GF-D8 (cell line): ENCODE measurements at regions not wholly inside any gene's neighbourhood (a gene's known extent, or its start where the extent isn't known, plus 50 kb on each side); places are given as distances from the start of the nearest gene placed in this dataset.
"Not testable (repeated sequence)": the region's sequence is repeated elsewhere in the genome, so short reads cannot be mapped to it uniquely, and the experiment has no call there.

Experiments
- DNase-seq: peaks from one replicate; lab custom pipeline; 2025; lab: John Stamatoyannopoulos, UW

DNA sequence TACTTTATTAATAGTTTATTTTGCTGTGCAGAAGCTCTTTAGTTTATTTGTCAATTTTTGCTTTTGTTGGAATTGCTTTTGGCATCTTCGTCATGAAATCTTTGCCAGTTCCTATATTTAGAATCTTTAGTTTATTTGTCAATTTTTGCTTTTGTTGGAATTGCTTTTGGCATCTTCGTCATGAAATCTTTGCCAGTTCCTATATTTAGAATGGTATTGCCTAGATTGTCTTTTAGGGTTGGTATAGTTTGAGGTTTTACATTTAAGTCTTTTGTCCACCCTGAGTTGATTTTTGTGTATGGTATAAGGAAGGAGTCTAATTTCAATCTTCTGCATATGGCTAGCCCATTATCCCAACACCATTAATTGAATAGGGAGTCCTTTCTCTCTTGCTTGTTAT, 93.9 kb upstream of the TCF21 start:
- not testable (repeated sequence) for DNase-seq

GRCh38 chr6:133796235-133796634, 92.7 kb upstream of the TCF21 start:
- DNase-seq: no peak

- DNase-seq: no peak
Measured at GRCh38 chr6:133799043-133799442, 89.9 kb upstream of the TCF21 start.

- DNase-seq: no peak
Measured at GRCh38 chr6:133802861-133803260, 86.1 kb upstream of the TCF21 start.

GRCh38 chr6:133804265-133804664, 84.6 kb upstream of the TCF21 start:
- DNase-seq: peak; percentile 15

GRCh38 chr6:133805876-133806275, 83.0 kb upstream of the TCF21 start:
- DNase-seq: no peak

DNA sequence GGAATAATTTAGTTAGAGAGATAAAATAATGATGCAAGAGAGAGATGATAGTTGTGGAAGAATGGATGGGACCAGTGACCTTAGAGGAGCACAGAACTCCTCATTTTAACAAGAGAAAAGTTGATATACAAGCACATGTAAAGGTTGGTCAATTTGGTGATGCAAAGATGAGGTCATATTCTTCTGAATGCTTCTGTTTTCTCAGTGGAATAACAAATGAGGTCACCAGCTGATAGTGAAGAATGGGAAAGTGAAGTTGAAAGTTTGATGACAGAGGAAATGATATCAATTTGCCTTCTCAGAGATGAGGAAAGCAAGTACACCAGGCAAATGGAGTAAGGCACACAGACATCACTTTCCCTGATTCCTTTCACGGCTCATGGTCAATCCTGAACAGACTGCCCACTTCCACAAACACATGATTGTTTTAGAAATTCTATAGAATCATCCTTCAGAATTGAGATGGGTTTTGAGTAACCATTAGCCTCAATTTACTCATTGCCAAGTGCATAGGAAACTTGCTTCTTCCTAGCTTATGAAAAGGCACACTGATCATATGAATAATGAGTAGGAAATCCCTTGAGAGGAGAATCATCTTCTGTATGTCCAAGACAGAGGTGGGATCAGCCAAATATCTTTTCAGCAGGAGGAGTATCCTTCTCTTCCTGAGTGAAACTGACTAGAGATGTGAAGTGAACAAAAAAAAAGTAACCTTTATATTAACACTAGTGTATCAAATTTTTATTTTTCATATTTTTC, 82.4 kb upstream of the TCF21 start:
- no peak for DNase-seq

DNA sequence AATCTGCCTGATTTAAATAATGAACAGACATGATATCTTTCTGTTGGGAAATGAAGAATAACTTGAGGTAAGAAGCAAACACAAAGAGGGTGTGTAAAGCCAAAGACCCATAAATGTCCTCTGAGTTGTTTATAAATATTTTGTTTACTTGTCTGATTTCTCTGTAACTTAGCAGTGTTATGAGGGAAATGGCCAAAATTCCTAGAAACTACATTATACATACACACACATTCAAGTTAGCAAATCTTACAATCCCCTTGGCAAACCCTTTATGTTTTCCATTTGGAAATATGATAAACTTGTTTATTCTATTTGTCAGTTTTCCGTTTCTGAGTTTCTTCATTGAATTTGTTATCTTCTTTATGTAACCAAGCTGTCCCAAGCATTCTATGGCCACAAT, 81.4 kb upstream of the TCF21 start:
- DNase-seq: no peak

DNA sequence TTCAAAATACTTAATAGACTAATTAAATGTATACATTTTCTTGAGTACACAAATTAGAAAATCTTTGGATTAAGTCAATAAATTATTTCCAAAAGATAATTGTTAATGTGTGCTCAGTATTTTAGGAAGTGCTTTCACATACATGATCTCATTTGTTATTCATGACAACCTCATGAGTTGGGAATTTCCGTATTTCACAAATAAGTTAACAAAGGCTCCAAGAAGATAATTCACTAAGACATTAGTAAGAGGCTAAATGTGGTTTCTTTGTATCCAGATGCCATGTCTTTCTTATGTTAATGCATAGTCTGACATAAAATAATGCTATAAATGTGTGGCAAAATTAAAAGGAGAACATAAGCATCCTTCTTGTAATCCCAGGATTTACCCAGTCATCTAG, 79.5 kb upstream of the TCF21 start:
- no peak for DNase-seq

- no peak for DNase-seq
Measured at GRCh38 chr6:133811557-133811956, 77.4 kb upstream of the TCF21 start.

DNA sequence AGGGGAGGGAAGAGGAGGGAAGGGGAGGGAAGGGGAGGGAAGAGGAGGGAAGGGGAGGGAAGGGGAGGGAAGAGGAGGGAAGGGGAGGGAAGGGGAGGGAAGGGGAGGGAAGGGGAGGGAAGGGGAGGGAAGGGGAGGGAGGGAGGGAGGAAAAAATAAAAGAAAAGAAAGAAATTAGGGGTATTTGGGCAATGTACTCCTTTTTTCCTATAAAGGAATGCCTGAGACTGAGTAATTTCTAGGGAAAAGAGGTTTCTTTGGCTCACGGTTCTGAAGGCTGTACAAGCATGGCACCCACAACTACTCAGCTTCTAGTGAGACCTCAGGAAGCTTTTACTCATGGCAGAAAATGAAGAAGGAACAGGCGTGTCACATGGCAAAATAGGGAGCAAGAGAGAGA, 76.5 kb upstream of the TCF21 start:
- DNase-seq: not testable (repeated sequence)

- no peak for DNase-seq
Measured at GRCh38 chr6:133814238-133814637, 74.7 kb upstream of the TCF21 start.

DNA sequence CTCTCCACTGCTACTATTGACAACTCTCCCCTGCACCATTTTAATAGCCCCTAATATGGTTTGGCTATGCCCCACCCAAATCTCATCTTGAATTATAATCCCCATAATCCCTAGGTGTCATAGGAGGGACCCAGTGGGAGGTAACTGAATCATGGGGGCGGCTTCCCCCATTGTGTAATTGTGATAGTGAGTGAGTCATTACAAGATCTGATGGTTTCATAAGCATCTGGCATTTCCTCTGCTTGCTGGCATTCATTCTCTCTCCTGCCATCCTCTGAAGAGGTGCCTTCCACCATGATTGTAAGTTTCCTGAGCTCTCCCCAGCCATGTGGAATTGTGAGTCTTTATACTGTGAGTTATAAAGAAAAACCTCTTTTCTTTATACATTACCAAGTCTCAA, 74.1 kb upstream of the TCF21 start:
- DNase-seq: no peak

DNA sequence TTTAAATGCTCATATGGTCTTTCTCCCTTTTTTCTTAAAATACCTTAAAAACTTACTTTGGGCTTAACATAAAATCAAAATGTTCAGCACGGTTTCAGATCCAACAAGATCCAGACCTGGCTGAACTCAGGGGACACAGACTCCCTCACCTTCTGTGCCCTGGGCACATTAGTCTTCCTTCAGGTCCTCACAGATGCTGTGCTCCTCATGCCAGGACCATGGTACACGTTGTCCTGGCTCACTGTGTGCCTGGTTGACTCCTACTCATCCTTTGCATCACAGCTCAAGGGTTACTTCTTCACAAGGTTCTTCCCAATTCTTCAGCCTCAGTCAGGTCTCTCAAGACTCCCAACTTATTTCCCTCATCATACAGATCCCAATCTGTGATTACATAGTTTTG, 73.6 kb upstream of the TCF21 start:
- no peak for DNase-seq

- DNase-seq: no peak
Measured at GRCh38 chr6:133816171-133816570, 72.7 kb upstream of the TCF21 start.

DNA sequence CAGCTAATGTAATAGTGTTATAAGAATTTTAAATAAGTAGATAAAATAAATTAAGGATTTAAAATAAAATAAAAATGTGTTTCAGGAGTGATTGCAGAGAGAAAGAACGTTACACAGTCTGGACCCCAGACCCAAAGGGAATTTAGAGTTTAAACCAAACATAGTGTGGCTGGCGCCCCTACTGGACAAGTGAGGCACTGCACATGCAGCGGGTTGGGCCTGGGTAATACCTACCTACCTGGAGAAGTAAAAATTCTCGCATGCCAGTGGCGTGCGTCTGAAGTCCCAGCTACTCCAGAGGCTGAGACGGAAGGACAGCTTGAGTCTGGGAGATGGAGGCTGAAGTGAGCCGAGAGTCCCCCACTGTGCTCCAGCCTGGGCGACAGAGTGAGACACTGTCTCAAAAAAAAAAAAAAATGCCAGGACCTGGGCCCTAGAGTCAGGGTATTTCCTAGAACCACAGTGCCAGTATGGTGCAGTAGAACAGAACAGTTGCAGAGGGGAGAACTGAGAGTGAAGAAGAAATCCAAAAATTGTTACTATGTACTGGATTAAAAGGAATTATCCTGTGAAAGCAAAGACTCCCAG, 71.4 kb upstream of the TCF21 start:
- no peak for DNase-seq

DNA sequence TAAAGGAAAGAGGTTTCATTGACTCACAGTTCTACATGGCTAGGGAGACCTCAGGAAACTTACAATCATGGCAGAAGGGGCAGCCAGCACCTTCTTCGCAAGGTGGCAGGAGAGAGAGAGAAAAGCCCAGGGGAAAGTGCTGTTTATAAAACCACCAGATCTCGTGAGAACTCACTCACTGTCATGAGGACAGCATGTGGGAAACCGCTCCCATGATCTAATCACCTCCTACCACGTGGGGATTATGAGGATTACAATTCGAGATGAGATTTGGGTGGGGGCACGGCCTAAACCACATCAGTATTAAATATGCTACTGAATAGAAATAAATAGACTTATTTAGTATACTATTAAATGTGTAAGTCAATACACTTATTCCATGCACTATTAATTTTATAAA, 70.6 kb upstream of the TCF21 start:
- no peak for DNase-seq

DNA sequence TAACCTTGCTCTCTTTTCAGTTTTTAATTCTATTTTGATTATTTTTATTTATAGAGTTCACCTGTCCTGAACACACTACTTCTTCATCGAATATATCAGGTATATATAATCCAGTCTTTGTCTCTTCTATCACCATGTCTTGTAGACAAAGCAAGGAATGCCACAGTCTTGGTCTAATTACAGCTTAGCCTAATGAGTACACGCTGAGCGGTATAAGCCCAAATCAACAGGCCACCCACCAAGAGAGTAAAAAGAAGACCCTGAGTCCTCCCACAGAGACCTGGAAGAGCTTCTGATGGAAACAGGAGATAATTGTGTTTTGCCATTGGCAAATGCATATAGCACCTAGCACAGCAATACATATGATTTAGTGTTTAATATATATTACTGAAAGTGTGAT, 68.7 kb upstream of the TCF21 start:
- DNase-seq: no peak

- no peak for DNase-seq
Measured at GRCh38 chr6:133827766-133828165, 61.1 kb upstream of the TCF21 start.

DNA sequence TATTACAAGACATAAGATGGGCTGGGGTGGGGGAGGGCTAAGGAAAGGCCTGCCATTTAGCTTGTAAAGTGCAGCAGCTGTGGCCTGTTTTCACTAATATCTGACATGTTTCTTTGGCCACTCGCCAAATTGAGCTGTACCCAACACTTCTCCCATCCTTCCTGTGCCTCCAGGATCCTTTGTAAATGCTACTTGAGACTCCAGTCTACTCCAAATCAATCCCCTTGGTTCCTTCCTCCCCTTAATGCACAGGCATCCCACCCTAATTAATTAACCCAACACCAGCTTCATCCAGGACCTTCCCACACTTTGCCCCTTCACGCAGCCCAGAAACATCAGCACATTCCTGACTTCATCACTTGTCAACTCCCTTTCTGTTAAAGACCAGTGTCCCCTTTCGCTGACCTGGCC, 55.0 kb upstream of the TCF21 start:
- DNase-seq: no peak

GRCh38 chr6:133834472-133835170, 54.3 kb upstream of the TCF21 start:
- no peak for DNase-seq

GRCh38 chr6:133835901-133836300, 53.0 kb upstream of the TCF21 start:
- no peak for DNase-seq

DNA sequence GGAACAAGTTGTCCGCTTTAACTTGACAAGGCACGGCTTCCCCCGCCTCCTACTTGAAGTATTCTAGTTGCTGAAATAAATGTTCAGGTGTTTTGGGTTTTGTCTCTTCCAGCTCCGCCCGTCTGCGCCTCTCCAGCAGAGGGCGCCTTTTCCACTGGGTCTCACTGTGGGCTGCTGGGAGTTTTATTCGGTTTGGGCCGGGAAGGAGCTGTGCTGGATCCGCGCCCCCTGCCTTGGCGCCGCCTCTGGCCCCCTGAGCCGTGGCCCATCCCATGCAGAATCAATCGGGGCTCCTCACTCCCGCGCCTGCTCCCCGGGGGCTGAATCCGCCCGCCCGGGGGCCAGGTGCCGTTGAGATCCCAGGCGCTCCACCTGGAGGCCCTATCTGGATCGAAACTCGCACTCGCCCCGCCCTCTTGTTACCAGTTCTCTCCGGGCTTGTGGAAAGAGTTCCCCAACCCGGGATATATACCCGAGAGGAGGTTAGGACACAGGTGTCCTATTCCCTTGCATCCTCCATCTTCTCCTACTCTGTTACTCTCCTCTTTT, 51.0 kb upstream of the TCF21 start:
- no peak for DNase-seq
